Psoas muscle (tissue), 7 donors: ENCODE measurements at regions not wholly inside any gene's neighbourhood (a gene's known extent, or its start where the extent isn't known, plus 50 kb on each side); places are given as distances from the start of the nearest gene placed in this dataset.
"Not testable (repeated sequence)": the region's sequence is repeated elsewhere in the genome, so short reads cannot be mapped to it uniquely, and the experiment has no call there.

Source experiments
- ATAC-seq, 4 donors: fragments of 200-7000 bp; cut with Tn5 transposase; one replicate each; pipeline ENCODE4 v1.9.1; 2020; ENCODE audit warnings: moderate library complexity in 3 of 4, mild to moderate bottlenecking in 2 of 4
- DNase-seq, 2 donors: peaks; one replicate each; pipeline ENCODE4 v3.0.0-alpha.2; 2020
- H3K27ac ChIP-seq: fragments of 200-600 bp; one replicate; pipeline ENCODE4 v1.8.0; 2022
- H3K27me3 ChIP-seq, 3 donors: fragments of 200-600 bp in 1 of 3; one replicate each; pipeline versions ENCODE4 v1.6.1 to v1.8.0; 2013 to 2022; ENCODE audit warnings: low read length in 2 of 3, mild to moderate bottlenecking in 2 of 3, moderate library complexity in 1 of 3; ENCODE audit not compliant: insufficient read depth in 3 of 3
- H3K36me3 ChIP-seq, 2 donors: fragments of 200-600 bp in 1 of 2; one replicate each; pipeline versions ENCODE4 v1.6.1 to v1.8.0; 2013 to 2022; ENCODE audit warnings: low read depth in 1 of 2, mild to moderate bottlenecking in 1 of 2, moderate library complexity in 1 of 2; ENCODE audit not compliant: insufficient read depth in 1 of 2
- H3K4me1 ChIP-seq: fragments of 200-600 bp; one replicate; pipeline ENCODE4 v1.8.0; 2022
- H3K4me3 ChIP-seq: fragments of 200-600 bp; one replicate; pipeline ENCODE4 v1.8.0; 2022; ENCODE audit warnings: mild to moderate bottlenecking
- H3K9me3 ChIP-seq: fragments of 200-600 bp; one replicate; pipeline ENCODE4 v1.8.0; 2022
- WGBS, 3 donors: extraction: QIAGEN DNeasy Blood & Tissue Kit; methylation state at CpG; one replicate each; pipeline versions ENCODE4 v1.1.6 to v1.1.7; 2013; 5-methylcytosine and 5-hydroxymethylcytosine counted together
- intact Hi-C, 2 donors: fragments of 100-400 bp; cut with DNase I; formaldehyde crosslinking; loops; one replicate each; pipeline versions ENCODE4 v1.11.0 to v1.14.2; 2022
- TF ChIP-seq, protein P1 (sequence below): fragments of 200-600 bp; IDR thresholded peaks from one replicate; pipeline ENCODE4 v1.8.0; 2022; ENCODE audit warnings: antibody characterized with exemption
- donor health status: healthy with polysubstance abuse.
- donor health status: DM: no; HTN: no; CAD: no; lungs with moderate emphysema.
- donor health status: Bipolar disorder and iron deficiency.
- donor health status: healthy.
- donor health status: DM: yes; HTN: yes; CAD: no.
- donor health status: DM: no; HTN: no; CAD: no.
- donor health status: DM: yes; HTN: yes; CAD: no.

GRCh38 chr7:34558022-34558421 lies 100.0 kb upstream of the NPSR1 start:
- ATAC-seq (no peak), DNase-seq (no peak)
- WGBS, 3 donors, result 87 to 92% (median 88%) methylated on average over 4 of the region's 4 CpGs
- intact Hi-C loops, result no loop called here
- no peak overlapping the region for H3K4me3 ChIP-seq
- H3K9me3 ChIP-seq, result peaks cover 9% of the 10 kb centered on the region
- no peaks in the 10 kb centered on the region for H3K4me1 ChIP-seq
- no peak overlapping the region for H3K27ac ChIP-seq
- H3K27me3 ChIP-seq, result no peaks in the 10 kb centered on the region
- TF ChIP-seq, protein P1, sequence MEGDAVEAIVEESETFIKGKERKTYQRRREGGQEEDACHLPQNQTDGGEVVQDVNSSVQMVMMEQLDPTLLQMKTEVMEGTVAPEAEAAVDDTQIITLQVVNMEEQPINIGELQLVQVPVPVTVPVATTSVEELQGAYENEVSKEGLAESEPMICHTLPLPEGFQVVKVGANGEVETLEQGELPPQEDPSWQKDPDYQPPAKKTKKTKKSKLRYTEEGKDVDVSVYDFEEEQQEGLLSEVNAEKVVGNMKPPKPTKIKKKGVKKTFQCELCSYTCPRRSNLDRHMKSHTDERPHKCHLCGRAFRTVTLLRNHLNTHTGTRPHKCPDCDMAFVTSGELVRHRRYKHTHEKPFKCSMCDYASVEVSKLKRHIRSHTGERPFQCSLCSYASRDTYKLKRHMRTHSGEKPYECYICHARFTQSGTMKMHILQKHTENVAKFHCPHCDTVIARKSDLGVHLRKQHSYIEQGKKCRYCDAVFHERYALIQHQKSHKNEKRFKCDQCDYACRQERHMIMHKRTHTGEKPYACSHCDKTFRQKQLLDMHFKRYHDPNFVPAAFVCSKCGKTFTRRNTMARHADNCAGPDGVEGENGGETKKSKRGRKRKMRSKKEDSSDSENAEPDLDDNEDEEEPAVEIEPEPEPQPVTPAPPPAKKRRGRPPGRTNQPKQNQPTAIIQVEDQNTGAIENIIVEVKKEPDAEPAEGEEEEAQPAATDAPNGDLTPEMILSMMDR, result no peak
- H3K36me3 ChIP-seq, result no peaks in the 10 kb centered on the region

DNA sequence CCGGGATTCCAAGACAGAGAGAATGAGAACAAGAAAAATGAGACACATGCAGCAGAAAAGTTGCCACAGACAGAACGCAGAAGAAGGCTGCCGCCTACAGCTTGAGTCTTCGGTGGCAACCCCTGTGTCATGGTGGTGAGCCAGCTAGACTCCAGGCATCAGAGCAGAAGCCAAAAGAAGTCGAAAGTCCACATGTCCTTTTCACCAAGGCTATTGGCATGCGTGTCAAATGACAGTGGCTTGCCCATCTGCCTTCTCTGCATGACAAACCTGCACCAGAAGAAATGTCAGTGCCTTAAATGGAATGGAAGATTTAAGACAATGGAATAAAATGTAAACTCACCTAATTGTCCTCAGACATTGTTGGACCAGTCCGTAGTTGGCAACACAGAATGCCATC lies 93.9 kb upstream of the NPSR1 start:
- Histone ChIP-seq H3K27ac (no peak overlapping the region), H3K9me3 (no peaks in the 10 kb centered on the region), H3K36me3 (no peaks in the 10 kb centered on the region), H3K4me3 (no peak overlapping the region), H3K4me1 (no peaks in the 10 kb centered on the region), H3K27me3 (no peaks in the 10 kb centered on the region)
- 80 to 83% (median 82%) methylated on average over 7 of the region's 7 CpGs for WGBS, 3 donors
- intact Hi-C loops, result no loop called here
- DNase-seq (no peak), ATAC-seq (no peak)
- TF ChIP-seq, protein P1, result no peak

GRCh38 chr7:34567906-34568305 lies 90.1 kb upstream of the NPSR1 start:
- no peak overlapping the region for H3K27ac ChIP-seq
- H3K4me3 ChIP-seq, result no peak overlapping the region
- TF ChIP-seq, protein P1, result no peak
- no peaks in the 10 kb centered on the region for H3K27me3 ChIP-seq
- no peaks in the 10 kb centered on the region for H3K4me1 ChIP-seq
- H3K9me3 ChIP-seq, result no peaks in the 10 kb centered on the region
- intact Hi-C loops, result no loop called here
- 48 to 65% (median 52%) methylated on average over 1 of the region's 1 CpG for WGBS, 3 donors
- ATAC-seq (no peak), DNase-seq (no peak)
- H3K36me3 ChIP-seq, result no peaks in the 10 kb centered on the region

- no peaks in the 10 kb centered on the region for H3K27me3 ChIP-seq
- no peak for DNase-seq
- 79 to 81% (median 79%) methylated on average over 6 of the region's 6 CpGs for WGBS, 3 donors
- H3K4me1 ChIP-seq, result no peaks in the 10 kb centered on the region
- H3K27ac ChIP-seq, result no peak overlapping the region
- intact Hi-C loops, result no loop called here
- no peaks in the 10 kb centered on the region for H3K9me3 ChIP-seq
- H3K36me3 ChIP-seq, result no peaks in the 10 kb centered on the region
- H3K4me3 ChIP-seq, result no peak overlapping the region
- no peak for ATAC-seq
- TF ChIP-seq, protein P1, result no peak
Measured at GRCh38 chr7:34569975-34570699, 87.9 kb upstream of the NPSR1 start.

- TF ChIP-seq, protein P1, result no peak
- Histone ChIP-seq H3K9me3 (no peaks in the 10 kb centered on the region), H3K27ac (no peak overlapping the region), H3K4me3 (no peak overlapping the region), H3K27me3 (no peaks in the 10 kb centered on the region), H3K4me1 (no peaks in the 10 kb centered on the region), H3K36me3 (no peaks in the 10 kb centered on the region)
- 66 to 76% (median 70%) methylated on average over 2 of the region's 2 CpGs for WGBS, 3 donors
- DNase-seq, result no peak
- no peak for ATAC-seq
- intact Hi-C loops, result no loop called here
Measured at GRCh38 chr7:34575006-34575405, 83.0 kb upstream of the NPSR1 start.

GRCh38 chr7:34577934-34578333 lies 80.1 kb upstream of the NPSR1 start:
- WGBS, 3 donors, result 93 to 97% (median 95%) methylated on average over 1 of the region's 1 CpG
- H3K36me3 ChIP-seq, ATAC-seq, H3K4me3 ChIP-seq, H3K27ac ChIP-seq, DNase-seq, H3K27me3 ChIP-seq, H3K4me1 ChIP-seq, intact Hi-C loops, H3K9me3 ChIP-seq: not testable (repeated sequence)

DNA sequence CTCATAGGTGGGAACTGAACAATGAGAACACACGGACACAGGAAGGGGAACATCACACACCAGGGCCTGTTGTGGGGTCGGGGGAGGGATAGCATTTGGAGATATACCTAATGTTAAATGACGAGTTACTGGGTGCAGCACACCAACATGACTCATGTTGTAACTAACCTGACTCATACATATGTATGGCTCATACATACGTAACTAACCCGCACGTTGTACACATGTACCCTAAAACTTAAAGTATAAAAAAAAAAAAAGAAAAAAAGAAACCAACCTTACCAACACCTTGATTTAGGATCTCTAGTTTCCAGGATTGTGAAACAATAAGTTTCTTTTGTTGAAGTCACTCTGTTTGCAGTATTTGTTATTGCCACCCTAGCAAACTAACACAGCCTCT lies 76.3 kb upstream of the NPSR1 start:
- not testable (repeated sequence) for H3K4me3 ChIP-seq, H3K36me3 ChIP-seq, H3K4me1 ChIP-seq, H3K27me3 ChIP-seq, H3K9me3 ChIP-seq, H3K27ac ChIP-seq, DNase-seq, ATAC-seq
- 86 to 89% (median 89%) methylated on average over 5 to 6 of the region's 6 CpGs for WGBS, 3 donors
- intact Hi-C loops, result loop anchor here in 1 of 2 donors (10.0 kb wide), 1 partner anchor 497 kb away; no protein-coding TSS in a partner anchor
